Adipocyte (in vitro differentiated cells): ENCODE measurements at regions not wholly inside any gene's neighbourhood (a gene's known extent, or its start where the extent isn't known, plus 50 kb on each side); places are given as distances from the start of the nearest gene placed in this dataset.

Source experiments
- DNase-seq: peaks from one replicate; pipeline ENCODE4 v3.0.0-alpha.2; 2015; ENCODE audit warnings: low read depth
- H3K27me3 ChIP-seq: replicated peaks from 2 replicates; pipeline ENCODE4 v1.7.0; 2013; ENCODE audit warnings: mild to moderate bottlenecking, low read length, moderate library complexity; ENCODE audit not compliant: control insufficient read depth, insufficient read depth
- H3K36me3 ChIP-seq: 2 replicates; pipeline ENCODE4 v1.7.0; 2013; ENCODE audit warnings: low read length, mild to moderate bottlenecking, moderate library complexity; ENCODE audit not compliant: control insufficient read depth, insufficient read depth, severe bottlenecking
- H3K4me1 ChIP-seq: 2 replicates; pipeline ENCODE4 v1.7.0; 2013; ENCODE audit warnings: mild to moderate bottlenecking, low read length, moderate library complexity; ENCODE audit not compliant: control insufficient read depth, insufficient read depth
- H3K4me3 ChIP-seq: 2 replicates; pipeline ENCODE4 v1.7.0; 2013; ENCODE audit warnings: mild to moderate bottlenecking, low read length, moderate library complexity
- H3K9ac ChIP-seq: 2 replicates; pipeline ENCODE4 v1.7.0; 2013; ENCODE audit warnings: mild to moderate bottlenecking, low read length, moderate library complexity
- H3K9me3 ChIP-seq: 2 replicates; pipeline ENCODE4 v1.7.0; 2013; ENCODE audit warnings: mild to moderate bottlenecking, low read length, moderate library complexity; ENCODE audit not compliant: control insufficient read depth

- Histone ChIP-seq H3K4me1 (no peaks in the 10 kb centered on the region), H3K9ac (no peak overlapping the region), H3K27me3 (no peaks in the 10 kb centered on the region), H3K9me3 (peaks cover 13% of the 10 kb centered on the region), H3K4me3 (no peak overlapping the region), H3K36me3 (no peaks in the 10 kb centered on the region)
- DNase-seq = no peak
Observed at GRCh38 chr3:147471741-147472140, 62.6 kb downstream of the ZIC1 start.

- Histone ChIP-seq H3K9ac (no peak overlapping the region), H3K4me1 (no peaks in the 10 kb centered on the region), H3K9me3 (peaks cover 13% of the 10 kb centered on the region), H3K36me3 (no peaks in the 10 kb centered on the region), H3K4me3 (no peak overlapping the region), H3K27me3 (no peaks in the 10 kb centered on the region)
- no peak for DNase-seq
Observed at GRCh38 chr3:147472846-147473245, 63.7 kb downstream of the ZIC1 start.

DNA sequence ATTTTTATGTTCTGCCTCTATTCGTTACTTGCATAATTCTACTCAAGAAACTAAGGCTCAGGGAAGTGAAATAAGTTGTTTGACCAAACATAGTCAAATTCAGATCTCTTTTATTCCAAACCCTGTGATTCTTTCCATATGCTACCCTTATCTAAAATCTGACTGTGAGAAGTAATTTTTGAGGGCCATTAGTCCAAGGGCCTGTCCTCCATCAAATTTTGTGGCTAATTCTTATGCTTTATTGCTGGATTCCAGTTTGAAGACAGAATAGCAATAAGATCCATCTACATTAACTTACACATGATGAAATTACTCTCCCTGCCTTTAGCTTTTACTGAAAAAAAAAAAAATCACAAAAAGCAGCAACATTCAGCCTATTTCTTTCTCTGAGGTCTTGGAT lies 74.0 kb downstream of the ZIC1 start:
- no peaks in the 10 kb centered on the region for H3K4me1 ChIP-seq
- no peak overlapping the region for H3K4me3 ChIP-seq
- H3K36me3 ChIP-seq = no peaks in the 10 kb centered on the region
- no peaks in the 10 kb centered on the region for H3K27me3 ChIP-seq
- H3K9ac ChIP-seq = no peak overlapping the region
- no peaks in the 10 kb centered on the region for H3K9me3 ChIP-seq
- DNase-seq = no peak

GRCh38 chr3:147483578-147483977 lies 74.4 kb downstream of the ZIC1 start:
- no peak for DNase-seq
- Histone ChIP-seq H3K27me3 (no peaks in the 10 kb centered on the region), H3K9me3 (no peaks in the 10 kb centered on the region), H3K36me3 (no peaks in the 10 kb centered on the region), H3K9ac (no peak overlapping the region), H3K4me1 (no peaks in the 10 kb centered on the region), H3K4me3 (no peak overlapping the region)

- Histone ChIP-seq H3K9me3 (no peaks in the 10 kb centered on the region), H3K27me3 (no peaks in the 10 kb centered on the region), H3K36me3 (no peaks in the 10 kb centered on the region), H3K4me1 (no peaks in the 10 kb centered on the region), H3K9ac (no peak overlapping the region), H3K4me3 (no peak overlapping the region)
- no peak for DNase-seq
Observed at GRCh38 chr3:147493065-147493464, 83.9 kb downstream of the ZIC1 start.

GRCh38 chr3:147493666-147494065 lies 84.5 kb downstream of the ZIC1 start:
- no peaks in the 10 kb centered on the region for H3K27me3 ChIP-seq
- no peaks in the 10 kb centered on the region for H3K36me3 ChIP-seq
- H3K4me1 ChIP-seq = no peaks in the 10 kb centered on the region
- DNase-seq = no peak
- no peak overlapping the region for H3K9ac ChIP-seq
- no peaks in the 10 kb centered on the region for H3K9me3 ChIP-seq
- H3K4me3 ChIP-seq = no peak overlapping the region

- Histone ChIP-seq H3K4me3 (no peak overlapping the region), H3K9ac (no peak overlapping the region), H3K36me3 (no peaks in the 10 kb centered on the region), H3K9me3 (no peaks in the 10 kb centered on the region), H3K4me1 (no peaks in the 10 kb centered on the region), H3K27me3 (no peaks in the 10 kb centered on the region)
- no peak for DNase-seq
Observed at GRCh38 chr3:147497286-147497685, 88.1 kb downstream of the ZIC1 start.

GRCh38 chr3:147507638-147508286 lies 98.6 kb downstream of the ZIC1 start:
- Histone ChIP-seq H3K27me3 (no peaks in the 10 kb centered on the region), H3K9ac (no peak overlapping the region), H3K4me3 (no peak overlapping the region), H3K36me3 (no peaks in the 10 kb centered on the region), H3K9me3 (no peaks in the 10 kb centered on the region), H3K4me1 (peaks cover 8% of the 10 kb centered on the region)
- peak; percentile 0 for DNase-seq

DNA sequence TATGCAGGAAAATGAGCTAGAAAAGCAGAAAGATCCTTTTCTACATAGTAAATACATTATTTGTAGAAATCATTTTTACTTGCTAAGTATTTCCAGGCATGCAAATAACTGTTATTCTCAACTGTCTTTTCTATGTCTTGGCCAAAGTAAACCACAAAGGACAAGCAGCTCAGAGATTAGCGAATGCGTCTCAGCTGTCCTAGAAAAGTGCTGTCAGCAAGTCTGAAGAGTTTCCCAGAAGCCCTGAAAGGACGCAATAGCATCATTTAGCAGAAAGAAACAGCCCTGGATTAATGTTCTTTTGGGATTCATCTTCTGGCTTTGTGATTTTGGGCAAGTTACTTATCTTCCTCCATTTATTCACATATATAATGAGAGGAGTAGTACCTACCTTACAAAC lies 100.3 kb downstream of the ZIC1 start:
- Histone ChIP-seq H3K4me1 (peaks cover 8% of the 10 kb centered on the region), H3K4me3 (no peak overlapping the region), H3K27me3 (no peaks in the 10 kb centered on the region), H3K36me3 (no peaks in the 10 kb centered on the region), H3K9me3 (no peaks in the 10 kb centered on the region), H3K9ac (no peak overlapping the region)
- no peak for DNase-seq

GRCh38 chr3:147513785-147514184 lies 104.6 kb downstream of the ZIC1 start:
- peaks cover 6% of the 10 kb centered on the region for H3K4me1 ChIP-seq
- no peaks in the 10 kb centered on the region for H3K9me3 ChIP-seq
- no peak for DNase-seq

GRCh38 chr3:147514366-147515160 lies 105.4 kb downstream of the ZIC1 start:
- no peaks in the 10 kb centered on the region for H3K36me3 ChIP-seq
- no peak overlapping the region for H3K4me3 ChIP-seq
- no peaks in the 10 kb centered on the region for H3K27me3 ChIP-seq
- H3K4me1 ChIP-seq = peaks cover 6% of the 10 kb centered on the region
- H3K9me3 ChIP-seq = no peaks in the 10 kb centered on the region
- DNase-seq = no peak
- H3K9ac ChIP-seq = no peak overlapping the region

More at GRCh38 chr3:147513785-147514184, 104.6 kb downstream of the ZIC1 start:
- no peak overlapping the region for H3K9ac ChIP-seq
- H3K36me3 ChIP-seq = no peaks in the 10 kb centered on the region
- H3K27me3 ChIP-seq = no peaks in the 10 kb centered on the region
- no peak overlapping the region for H3K4me3 ChIP-seq
